DND-41 (cell line): ENCODE measurements at regions not wholly inside any gene's neighbourhood (a gene's known extent, or its start where the extent isn't known, plus 50 kb on each side); places are given as distances from the start of the nearest gene placed in this dataset.
"Not testable (repeated sequence)": the region's sequence is repeated elsewhere in the genome, so short reads cannot be mapped to it uniquely, and the experiment has no call there.

Experiments
- ATAC-seq: fragments of 200-7000 bp; cut with Tn5 transposase; 3 replicates; pipeline ENCODE4 v1.9.1; 2021; ENCODE audit warnings: low read depth; ENCODE audit not compliant: insufficient read depth
- DNase-seq: peaks from one replicate; pipeline ENCODE4 v3.0.0-alpha.2; 2020
- H2AFZ ChIP-seq: 2 replicates; pipeline ENCODE4 v1.6.0; 2012; ENCODE audit warnings: low read depth, low read length
- H3K27ac ChIP-seq: 2 replicates; pipeline ENCODE4 v1.5.1; 2012; ENCODE audit warnings: low read length, inconsistent platforms
- H3K27me3 ChIP-seq: fragments of 200-600 bp; sonication (generic); 2 replicates; pipeline ENCODE4 v1.6.0; 2012; ENCODE audit warnings: low read length, mild to moderate bottlenecking, inconsistent platforms; ENCODE audit not compliant: insufficient read depth, poor library complexity
- H3K36me3 ChIP-seq: 2 replicates; pipeline ENCODE4 v1.5.1; 2012; ENCODE audit warnings: low read length, inconsistent platforms; ENCODE audit not compliant: insufficient read depth
- H3K4me1 ChIP-seq: 2 replicates; pipeline ENCODE4 v1.5.1; 2012; ENCODE audit warnings: mild to moderate bottlenecking, low read length; ENCODE audit not compliant: insufficient read depth
- H3K4me2 ChIP-seq: 2 replicates; pipeline ENCODE4 v1.6.0; 2012; ENCODE audit warnings: mild to moderate bottlenecking, moderate library complexity, low read length, inconsistent platforms; ENCODE audit not compliant: insufficient read depth
- H3K4me3 ChIP-seq, 2 experiments: fragments of 200-600 bp in 1 of 2; shearing (Covaris generic) in 1 of 2; 2 replicates each; pipeline ENCODE4 v1.5.1; 2012 to 2016; ENCODE audit warnings: inconsistent platforms in 2 of 2, low read length in 2 of 2, mild to moderate bottlenecking in 2 of 2, low read depth in 1 of 2, moderate library complexity in 1 of 2
- H3K79me2 ChIP-seq: 2 replicates; pipeline ENCODE4 v1.6.0; 2012; ENCODE audit warnings: low read length, inconsistent platforms; ENCODE audit not compliant: insufficient read depth
- H3K9ac ChIP-seq: 2 replicates; pipeline ENCODE4 v1.6.0; 2012; ENCODE audit warnings: low read depth, mild to moderate bottlenecking, inconsistent platforms, low read length, moderate library complexity
- H3K9me3 ChIP-seq: 2 replicates; pipeline ENCODE4 v1.5.1; 2012; ENCODE audit warnings: low read length, moderate library complexity, mild to moderate bottlenecking, inconsistent platforms; ENCODE audit not compliant: insufficient read depth, severe bottlenecking
- H4K20me1 ChIP-seq: 2 replicates; pipeline ENCODE4 v1.6.0; 2012; ENCODE audit warnings: low read length; ENCODE audit not compliant: insufficient read depth
- EZH2 ChIP-seq: IDR thresholded peaks from 3 replicates; pipeline ENCODE4 v1.6.1; 2012; ENCODE audit warnings: borderline replicate concordance, low read depth, mild to moderate bottlenecking, moderate library complexity, low read length, inconsistent platforms; ENCODE audit not compliant: severe bottlenecking
- TF ChIP-seq, protein P1 (sequence below): IDR thresholded peaks from 2 replicates; pipeline ENCODE4 v1.5.1; 2012; ENCODE audit warnings: borderline replicate concordance, low read length, moderate library complexity, mild to moderate bottlenecking; ENCODE audit not compliant: poor library complexity, severe bottlenecking; ENCODE audit errors: extremely low read depth

DNA sequence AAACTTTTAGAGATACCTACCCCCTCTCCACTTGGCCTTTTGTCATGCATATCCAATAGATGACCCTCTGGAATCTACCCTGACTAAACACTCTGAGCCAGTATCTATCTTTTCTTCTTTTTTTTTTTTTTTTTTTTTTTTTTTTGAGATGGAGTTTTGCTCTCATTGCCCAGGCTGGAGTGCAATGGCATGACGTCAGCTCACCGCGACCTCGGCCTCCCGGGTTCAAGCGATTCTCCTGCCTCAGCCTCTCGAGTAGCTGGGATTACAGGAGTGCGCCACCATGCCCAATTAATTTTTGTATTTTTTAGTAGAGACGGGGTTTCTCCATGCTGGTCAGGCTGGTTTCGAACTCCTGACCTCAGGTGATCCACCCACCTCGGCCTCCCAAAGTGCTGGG is 50.8 kb upstream of the GRIN2B start:
- H2AFZ ChIP-seq, H3K79me2 ChIP-seq, H3K4me3 ChIP-seq, H3K27me3 ChIP-seq, ATAC-seq, H3K4me1 ChIP-seq, H3K27ac ChIP-seq, DNase-seq, H3K9ac ChIP-seq, H3K9me3 ChIP-seq, H3K36me3 ChIP-seq, H4K20me1 ChIP-seq, H3K4me2 ChIP-seq: not testable (repeated sequence)

DNA sequence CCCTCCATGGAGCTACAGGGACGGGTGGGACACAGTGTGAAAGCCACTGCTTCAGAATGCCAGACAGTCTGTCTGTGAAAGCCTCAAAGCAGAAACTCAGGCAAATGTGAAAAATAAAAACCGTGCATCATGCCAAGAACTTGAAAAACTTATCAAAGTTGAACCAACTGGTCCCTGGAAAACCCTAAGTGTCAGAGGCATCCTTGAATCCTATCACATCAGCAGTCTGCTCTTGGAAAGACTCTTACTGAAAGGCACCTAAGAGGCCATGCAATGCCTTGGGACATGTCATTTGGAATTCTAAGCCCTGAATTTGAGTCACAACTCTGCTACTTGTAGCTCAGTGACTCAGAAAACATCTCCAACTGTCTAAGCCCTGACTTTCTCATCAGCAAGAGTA is 62.4 kb upstream of the GRIN2B start:
- no peaks in the 10 kb centered on the region for H3K79me2 ChIP-seq

DNA sequence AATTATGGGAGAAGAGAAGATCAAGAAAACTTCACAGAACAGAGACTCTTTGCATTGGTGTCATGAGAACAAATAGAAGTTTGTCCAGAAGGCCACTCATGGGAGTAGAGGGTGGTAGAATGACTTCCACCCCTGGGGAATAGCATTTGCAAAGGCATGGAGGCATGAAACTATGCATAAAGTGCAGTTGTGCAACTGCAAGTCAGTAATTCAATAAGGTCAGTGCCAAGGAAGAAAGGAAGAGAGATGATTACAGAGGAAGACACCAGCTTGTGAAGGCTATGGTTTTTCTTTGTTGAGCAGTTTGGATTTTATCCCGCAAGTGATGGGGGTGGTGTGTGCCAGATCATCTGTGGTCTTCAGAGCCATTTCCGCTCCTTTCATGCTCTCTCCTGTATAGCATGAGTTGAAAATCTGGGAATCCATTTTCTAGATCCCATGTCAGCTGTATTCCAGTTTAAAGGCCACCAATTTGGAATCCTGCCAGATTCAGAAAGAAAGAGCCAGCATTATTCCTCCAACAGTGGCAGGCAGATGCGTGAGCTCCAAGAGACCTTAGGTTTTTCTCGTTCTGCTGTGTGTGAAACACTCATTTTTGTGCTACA is 67.6 kb upstream of the GRIN2B start:
- Histone ChIP-seq H3K9me3 (no peaks in the 10 kb centered on the region), H3K36me3 (no peaks in the 10 kb centered on the region), H2AFZ (no peak overlapping the region), H3K27ac (no peak overlapping the region), H3K4me3 (no peak overlapping the region), H4K20me1 (no peaks in the 10 kb centered on the region), H3K79me2 (no peaks in the 10 kb centered on the region), H3K4me1 (no peaks in the 10 kb centered on the region), H3K27me3 (no peaks in the 10 kb centered on the region), H3K9ac (no peak overlapping the region), H3K4me2 (no peak overlapping the region)
- no peak for DNase-seq
- TF ChIP-seq, protein P1, sequence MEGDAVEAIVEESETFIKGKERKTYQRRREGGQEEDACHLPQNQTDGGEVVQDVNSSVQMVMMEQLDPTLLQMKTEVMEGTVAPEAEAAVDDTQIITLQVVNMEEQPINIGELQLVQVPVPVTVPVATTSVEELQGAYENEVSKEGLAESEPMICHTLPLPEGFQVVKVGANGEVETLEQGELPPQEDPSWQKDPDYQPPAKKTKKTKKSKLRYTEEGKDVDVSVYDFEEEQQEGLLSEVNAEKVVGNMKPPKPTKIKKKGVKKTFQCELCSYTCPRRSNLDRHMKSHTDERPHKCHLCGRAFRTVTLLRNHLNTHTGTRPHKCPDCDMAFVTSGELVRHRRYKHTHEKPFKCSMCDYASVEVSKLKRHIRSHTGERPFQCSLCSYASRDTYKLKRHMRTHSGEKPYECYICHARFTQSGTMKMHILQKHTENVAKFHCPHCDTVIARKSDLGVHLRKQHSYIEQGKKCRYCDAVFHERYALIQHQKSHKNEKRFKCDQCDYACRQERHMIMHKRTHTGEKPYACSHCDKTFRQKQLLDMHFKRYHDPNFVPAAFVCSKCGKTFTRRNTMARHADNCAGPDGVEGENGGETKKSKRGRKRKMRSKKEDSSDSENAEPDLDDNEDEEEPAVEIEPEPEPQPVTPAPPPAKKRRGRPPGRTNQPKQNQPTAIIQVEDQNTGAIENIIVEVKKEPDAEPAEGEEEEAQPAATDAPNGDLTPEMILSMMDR, result no peak
- TF ChIP-seq EZH2, result no peak
- ATAC-seq, result no peak

More for the DNA sequence above, 62.4 kb upstream of the GRIN2B start:
- Histone ChIP-seq H3K9ac (no peak overlapping the region), H3K36me3 (no peaks in the 10 kb centered on the region), H3K27me3 (no peaks in the 10 kb centered on the region), H3K4me1 (no peaks in the 10 kb centered on the region), H3K9me3 (no peaks in the 10 kb centered on the region), H2AFZ (no peak overlapping the region), H3K4me3 (no peak overlapping the region), H4K20me1 (no peaks in the 10 kb centered on the region), H3K4me2 (no peak overlapping the region), H3K27ac (no peak overlapping the region)
- TF ChIP-seq, protein P1, result no peak
- TF ChIP-seq EZH2, result no peak
- no peak for ATAC-seq
- no peak for DNase-seq

DNA sequence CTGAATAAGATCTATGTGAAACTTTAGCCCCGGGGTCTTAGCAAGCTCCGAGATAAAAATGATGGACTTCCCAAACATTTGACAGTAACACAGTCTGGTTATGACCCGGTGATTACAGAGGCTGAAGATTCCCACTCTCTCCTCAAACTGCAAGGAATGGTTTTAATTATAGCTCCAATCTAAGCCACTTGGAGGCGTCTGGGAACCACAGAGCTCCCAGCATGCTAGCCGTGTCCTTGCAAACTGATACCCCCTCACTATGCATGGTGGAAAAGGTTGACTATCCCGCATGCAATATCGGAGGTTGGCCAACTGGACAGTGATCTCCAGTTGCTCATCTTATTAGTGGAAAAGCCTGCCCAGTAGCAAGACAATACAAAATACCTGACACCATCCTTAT is 76.5 kb upstream of the GRIN2B start:
- Histone ChIP-seq H3K36me3 (no peaks in the 10 kb centered on the region), H4K20me1 (no peaks in the 10 kb centered on the region), H3K79me2 (no peaks in the 10 kb centered on the region), H3K4me3 (no peak overlapping the region), H3K9me3 (no peaks in the 10 kb centered on the region), H3K27me3 (peaks cover 6% of the 10 kb centered on the region), H3K4me1 (no peaks in the 10 kb centered on the region), H3K9ac (no peak overlapping the region), H2AFZ (no peak overlapping the region), H3K4me2 (no peak overlapping the region), H3K27ac (no peak overlapping the region)
- no peak for ATAC-seq
- no peak for TF ChIP-seq EZH2
- TF ChIP-seq, protein P1, result no peak
- no peak for DNase-seq
